GM21576 (cell line): ENCODE measurements at regions not wholly inside any gene's neighbourhood (a gene's known extent, or its start where the extent isn't known, plus 50 kb on each side); places are given as distances from the start of the nearest gene placed in this dataset.

ENCODE experiments used
- ATAC-seq: cut with Tn5 transposase; IDR thresholded peaks from one replicate; pipeline ENCODE4 v1.9.1; 2021; ENCODE audit warnings: mild to moderate bottlenecking, moderate library complexity; ENCODE audit not compliant: unreplicated experiment

DNA sequence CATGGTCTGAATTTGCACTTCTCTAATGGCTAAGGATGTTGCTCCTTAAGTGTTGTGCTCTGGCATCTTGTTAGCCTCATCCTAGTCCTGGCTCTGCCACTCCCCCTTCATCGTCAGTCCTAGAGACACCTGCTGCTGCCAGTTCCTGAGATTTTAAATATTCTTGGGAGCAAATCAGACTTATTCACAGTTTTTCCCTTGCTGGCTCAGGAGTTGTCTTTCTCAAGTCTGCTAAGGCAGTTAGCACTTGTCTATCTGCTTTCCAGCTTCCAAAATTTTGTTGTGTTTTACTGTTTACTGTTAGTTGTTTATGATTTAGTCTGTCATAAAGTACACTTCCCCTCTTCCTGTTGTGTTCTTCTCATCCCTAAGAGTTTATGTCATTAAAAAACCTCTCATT lies 201.0 kb downstream of the KIF26A start:
- no peak for ATAC-seq

DNA sequence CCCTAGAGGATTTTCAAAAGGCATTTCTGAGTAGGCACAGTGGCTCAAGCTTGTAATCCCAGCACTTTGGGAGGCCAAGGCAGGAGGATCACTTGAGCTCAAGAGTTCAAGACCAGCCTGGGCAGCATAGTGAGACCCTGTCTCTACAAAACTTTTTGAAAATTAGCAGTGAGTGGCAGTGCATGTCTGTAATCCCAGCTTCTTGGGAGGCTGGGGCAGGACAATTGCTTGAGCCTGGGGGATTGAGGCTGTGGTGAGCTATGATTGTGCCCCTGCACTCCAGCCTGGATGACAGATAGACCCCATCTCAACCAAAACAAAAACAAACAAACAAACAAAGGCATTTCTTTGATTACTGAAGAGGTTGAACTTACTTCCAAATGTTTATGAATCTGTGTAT lies 201.4 kb downstream of the KIF26A start:
- ATAC-seq: no peak

DNA sequence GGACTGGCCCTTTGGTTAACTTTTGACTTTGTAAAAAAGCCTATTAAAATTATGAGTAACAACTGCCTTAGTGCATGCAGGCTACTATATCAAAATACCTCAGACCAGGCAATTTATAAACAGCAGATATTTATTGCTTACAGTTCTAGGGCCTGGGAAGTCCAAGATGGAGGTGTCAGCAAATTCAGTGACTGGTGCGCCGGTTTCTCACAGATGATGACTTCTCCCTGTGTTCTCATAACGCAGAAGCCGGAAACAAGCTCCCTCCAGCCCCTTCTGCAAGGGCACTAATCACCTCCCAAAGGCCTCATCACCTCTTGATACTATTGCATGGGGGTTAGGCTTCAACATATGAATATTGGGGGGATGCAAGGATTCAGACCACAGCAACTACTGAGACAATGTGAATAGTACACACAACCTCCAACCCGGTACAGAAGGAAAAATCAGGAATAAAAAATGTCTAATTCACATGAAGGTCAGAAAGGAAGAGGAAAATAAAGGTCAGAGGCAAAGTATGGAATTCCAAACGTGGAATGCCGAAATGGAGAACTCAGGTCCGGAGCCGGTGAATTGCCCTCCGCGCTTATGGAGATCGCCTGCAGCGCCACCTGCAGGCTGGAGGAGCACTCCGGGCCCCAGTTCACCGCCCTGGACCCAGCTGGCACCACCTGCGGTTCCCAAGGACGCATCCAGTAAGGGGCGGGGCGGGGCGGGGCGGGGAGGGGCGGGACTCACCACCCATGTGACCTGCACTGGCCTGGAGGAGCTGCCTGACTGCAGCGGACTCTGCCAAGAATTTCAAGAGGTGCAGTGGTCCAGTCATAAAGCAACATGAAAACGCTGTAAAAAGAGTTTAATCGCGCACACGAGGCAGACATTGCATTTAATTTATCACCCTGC lies 203.4 kb downstream of the KIF26A start:
- ATAC-seq: no peak

DNA sequence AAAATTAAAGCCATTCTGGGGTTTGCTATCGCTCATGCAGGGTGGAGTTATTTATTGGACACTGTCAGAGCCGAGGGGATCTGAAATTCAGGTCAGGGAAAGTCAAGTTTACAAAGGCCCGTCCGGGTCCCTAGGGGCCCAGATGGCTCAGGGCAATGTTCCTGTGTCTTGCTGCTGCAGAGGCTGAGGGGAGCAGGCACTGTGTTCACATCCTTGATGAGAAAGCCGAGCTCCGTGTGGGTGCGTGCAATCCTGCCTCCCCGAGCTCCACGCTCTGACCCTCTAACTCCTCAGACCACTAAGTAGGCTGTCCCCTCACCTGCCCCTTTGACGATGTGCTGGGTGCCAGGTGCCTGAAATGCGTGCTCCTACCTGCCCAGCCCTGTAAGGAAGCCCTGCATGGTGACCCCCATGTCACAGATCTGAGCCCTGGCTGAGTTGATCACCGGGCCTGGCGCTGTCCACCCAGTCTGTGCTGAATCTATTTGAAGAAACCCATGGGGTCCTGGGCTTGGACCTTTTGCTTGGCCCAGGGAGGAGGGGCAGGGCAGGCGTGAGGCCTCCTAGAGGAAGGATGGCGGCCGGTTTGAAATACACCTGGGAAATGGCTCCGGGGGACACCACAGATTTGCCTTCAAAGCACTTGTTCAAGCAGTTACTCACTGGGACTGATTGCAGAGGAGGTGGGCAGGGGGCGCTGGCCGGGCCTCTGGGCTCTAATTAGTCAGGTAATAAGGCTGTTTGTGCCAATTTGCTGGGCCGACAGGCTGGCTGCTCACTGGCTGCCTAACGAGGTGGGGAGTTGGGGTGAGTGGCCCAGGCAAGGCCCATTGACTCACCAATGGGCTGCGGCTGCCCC lies 204.3 kb downstream of the KIF26A start:
- ATAC-seq: no peak

DNA sequence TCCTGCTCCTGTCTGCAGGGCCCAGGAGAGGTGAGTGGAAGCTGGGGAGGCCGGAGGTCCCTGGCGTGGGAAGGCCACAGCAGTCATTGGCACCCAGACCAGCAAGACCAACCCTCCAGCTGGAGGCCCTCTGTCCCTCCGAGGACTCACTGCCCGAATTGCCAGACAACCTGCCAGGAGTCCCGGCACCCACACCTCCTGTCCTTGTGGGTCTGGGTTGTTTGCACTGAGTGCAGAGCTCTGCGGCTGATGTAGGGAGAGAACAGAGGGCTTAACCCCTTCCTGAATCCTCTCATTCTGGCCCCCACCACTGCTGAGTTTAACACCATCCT lies 204.9 kb downstream of the KIF26A start:
- ATAC-seq: no peak

DNA sequence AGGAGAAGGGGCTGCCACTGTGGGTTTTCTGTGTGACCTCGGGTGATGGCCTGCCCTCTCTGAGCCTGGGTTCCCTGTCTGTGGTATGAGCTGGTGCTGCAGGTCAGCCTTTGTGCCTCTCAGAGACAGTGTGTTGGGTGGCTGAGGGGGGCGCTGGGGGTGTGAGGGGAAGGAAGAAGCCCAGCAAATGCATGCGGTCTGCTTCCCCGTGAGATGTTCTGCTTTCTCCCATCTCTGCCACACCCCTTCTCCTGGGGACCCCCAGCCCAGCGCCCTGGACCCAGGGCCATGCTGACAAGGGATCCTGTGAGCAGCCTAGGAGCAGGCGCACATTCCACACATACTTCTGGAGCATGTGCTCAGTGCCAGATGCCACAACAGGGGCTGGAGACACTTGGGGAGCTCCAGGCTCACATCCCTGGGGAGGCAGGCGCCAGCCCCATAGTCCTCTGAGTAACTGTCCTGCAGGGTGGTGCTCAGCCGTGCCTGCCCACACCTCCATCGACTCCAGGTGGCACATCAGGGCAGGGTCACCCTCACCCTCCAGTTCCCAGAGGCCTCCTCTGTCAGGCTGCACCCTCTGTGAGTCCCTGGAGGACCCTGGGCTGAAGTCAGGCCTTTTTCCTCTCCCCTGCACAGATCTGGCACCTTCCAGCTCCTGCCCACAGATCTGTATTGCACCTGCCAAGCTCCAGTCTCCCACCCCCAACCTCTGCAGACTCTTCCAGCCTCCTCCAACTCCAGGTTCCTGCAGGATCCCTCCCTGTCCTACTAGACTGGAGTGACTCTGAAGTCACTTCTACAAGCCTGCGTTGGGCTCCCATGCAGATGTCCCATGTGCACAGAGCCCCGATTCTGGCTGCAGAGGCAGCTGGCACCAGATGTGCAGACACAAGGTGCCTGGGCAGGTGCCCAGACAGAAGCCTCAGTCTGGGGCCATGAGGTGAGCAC lies 205.6 kb downstream of the KIF26A start:
- no peak for ATAC-seq

DNA sequence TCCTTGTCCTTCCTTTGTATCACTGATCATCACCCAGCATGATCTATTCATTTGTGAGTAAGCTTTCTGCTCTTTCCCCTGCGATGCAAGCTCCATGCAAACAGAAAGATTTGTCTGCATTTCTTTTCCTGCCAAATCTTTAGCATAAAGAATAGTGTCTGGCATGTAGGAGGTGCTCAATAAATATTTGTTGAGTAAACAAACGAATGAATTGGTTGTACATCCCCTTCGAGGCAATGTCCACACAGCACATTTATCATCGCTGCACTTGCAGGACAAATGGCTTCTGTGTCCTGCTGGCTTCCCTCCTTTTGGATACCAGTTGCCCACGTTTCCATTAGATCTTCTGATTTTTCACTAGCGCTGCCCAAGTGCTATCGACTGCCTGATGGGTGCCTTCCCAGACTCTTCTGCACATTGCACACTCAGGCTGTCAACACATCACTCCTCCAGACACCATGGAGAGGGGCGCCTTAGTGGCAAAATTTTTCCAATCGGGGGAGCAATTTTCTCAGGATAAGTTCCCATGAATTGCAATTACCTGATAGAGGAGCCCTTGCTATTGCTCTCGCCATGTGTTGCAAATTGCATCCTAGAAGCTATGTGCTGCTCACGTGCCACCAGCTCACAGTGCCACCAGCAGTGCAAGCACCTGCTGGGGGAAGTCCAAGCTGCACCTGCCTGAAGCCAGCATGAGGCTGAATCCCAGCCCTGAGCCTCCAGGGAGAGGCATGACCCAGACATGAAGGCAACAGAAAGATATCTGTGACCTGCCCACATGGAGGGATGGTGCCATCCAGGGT lies 206.6 kb downstream of the KIF26A start:
- no peak for ATAC-seq

DNA sequence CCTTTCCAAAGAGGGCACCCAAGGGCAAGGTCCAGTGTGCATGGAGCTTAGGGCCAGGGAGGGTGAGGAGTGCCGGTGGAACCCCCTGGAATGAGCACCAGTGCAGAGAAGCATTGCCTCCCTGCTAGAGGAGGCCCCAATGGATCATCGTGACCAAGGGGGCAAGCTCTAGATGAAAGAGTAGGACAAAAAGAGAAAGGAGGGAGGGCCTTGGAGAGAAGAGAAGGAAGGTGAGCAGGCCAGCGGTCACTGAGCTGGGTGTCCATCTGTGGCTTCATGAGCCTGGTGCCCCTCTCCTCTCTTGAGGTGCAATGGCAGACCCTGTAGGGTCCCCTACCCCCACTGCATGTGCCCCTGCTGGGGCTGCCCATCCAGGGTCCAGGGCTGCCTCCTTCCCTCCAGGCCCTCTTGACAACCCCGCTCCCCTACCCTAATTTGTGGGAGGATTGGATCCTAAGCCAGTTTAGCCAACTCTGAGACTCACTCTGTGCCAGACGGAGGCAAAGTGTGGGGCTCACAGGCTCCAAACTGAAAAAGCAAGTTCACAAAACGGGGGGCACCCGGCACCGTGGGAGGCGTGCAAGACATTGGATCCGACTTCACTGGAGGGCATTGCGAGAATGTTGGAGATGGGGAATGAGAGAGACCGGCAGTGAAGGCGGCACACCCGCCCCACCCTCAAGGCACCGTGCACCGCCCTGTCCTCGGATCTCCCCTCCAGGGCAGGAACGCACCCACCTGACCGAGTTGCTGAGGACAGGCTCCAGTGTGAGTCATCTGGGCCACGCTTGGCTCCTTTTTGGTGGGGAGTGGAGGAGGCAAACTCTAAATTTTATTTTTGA lies 207.5 kb downstream of the KIF26A start:
- no peak for ATAC-seq

DNA sequence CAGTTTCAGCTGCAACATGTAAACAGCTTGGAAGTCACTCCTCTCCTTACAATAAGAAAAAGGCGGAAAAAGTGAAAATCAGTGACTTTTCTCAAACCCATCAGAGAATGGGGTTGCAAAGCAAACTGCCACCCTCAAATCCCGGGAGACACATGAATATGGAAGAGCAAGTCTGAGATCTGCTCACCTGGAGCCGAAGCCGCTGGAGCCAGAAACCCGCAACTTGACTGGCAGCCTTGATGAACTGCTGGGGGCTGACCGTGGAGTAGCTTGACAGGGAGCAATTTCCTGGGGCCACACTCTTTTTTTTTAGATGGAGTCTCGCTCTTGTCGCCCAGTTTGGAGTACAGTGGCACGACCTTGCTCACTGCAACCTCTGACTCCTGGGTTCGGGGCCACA lies 208.2 kb downstream of the KIF26A start:
- no peak for ATAC-seq

DNA sequence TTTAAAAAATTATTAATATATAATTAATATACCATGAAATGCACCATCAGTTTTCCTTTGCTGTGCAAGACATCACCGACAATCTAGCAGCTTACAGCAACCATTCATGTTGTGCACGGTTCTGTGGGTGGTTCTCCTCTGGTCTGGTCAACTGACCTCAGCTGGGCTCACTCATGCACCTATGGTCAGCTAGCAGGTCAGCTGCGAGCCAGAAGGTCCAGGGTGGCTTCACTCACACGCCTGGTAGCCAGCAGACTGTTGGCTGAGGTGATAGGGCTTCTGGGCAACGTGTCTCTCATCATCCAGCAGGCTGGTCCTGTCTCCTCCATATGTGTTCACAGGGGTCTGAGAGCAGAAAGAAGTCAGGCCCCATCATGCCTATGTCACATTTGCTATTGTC lies 210.4 kb downstream of the KIF26A start:
- no peak for ATAC-seq

DNA sequence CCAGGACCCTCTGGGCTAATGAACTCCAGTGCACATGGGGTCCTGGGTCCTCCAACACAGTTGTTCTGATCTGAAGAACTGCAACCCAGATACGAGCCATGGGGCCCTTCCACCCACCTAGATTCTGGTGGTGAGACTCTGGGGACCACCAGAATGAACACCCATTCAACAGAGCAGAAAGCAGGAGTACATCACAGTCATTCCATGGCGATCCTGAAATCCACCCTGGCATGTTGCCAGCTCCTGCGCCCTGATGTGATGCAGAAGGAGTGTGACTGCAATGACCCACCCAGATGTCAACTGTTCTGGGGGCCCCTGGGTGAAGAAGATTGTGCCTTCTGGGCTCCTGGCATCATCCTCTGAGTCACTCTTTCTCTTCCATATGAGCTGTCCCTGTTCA lies 211.6 kb downstream of the KIF26A start:
- ATAC-seq: no peak

DNA sequence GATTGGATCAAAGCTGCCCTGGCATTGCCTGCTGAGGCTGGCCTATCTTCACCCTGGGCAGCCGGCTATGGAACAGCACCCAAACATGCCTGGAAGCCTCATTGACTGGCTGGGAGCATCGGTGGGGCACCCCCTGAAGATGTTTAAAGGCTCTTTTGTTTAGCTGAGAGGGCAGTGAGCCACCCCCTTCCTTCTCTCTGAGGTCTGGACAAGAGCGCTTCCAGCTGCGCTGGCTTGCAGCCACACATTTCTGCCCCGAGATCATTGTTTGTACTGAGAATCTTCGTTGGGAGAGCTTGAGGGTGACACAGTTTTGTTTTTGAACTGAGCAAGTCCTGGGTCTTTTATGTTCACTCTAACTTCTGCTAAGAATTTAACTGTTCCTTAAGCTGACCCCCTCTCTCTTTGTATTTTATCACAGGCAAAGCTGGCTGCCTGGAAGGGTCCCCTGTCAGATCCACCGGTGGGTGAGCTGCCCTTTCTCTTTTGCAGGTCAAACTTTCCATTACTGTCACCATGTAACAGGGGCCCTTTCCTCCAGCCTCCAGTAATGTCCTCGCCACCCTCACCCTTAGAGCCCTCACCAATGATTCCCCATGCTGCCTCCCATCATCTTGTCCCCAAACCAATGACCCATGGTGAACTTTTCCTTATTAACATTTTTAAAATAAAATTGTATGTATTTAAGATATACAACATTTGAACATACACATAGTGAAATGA lies 212.2 kb downstream of the KIF26A start:
- ATAC-seq: no peak

DNA sequence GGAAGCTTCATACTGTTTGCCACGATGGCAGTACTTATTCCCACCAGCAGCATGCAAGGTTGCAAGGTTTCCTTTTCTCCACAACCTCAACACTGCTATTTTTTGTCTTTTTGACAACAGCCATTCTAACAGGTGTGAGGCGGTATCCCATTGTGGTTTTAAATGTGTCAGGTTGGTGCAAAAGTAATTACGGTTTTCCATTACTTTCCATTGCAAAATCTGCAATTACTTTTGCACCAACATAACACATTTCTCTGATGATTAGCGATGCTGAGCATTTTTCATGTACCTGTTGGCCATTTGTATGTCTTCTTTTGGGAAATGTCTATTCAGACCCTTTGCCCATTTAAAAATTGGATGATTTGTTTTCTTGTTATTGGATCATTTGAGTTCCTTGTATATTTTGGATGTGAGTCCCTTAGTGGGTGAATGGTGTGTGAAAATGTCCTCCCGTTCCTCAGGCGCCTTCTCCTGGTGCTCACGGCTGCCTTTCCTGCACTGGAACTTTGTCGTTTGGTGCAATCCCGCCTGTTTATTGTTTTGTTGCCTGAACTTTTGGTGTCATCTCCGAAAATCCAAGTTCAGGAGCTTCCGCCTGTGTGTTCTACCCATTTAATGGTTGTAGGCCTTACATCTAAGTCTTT lies 213.6 kb downstream of the KIF26A start:
- no peak for ATAC-seq

DNA sequence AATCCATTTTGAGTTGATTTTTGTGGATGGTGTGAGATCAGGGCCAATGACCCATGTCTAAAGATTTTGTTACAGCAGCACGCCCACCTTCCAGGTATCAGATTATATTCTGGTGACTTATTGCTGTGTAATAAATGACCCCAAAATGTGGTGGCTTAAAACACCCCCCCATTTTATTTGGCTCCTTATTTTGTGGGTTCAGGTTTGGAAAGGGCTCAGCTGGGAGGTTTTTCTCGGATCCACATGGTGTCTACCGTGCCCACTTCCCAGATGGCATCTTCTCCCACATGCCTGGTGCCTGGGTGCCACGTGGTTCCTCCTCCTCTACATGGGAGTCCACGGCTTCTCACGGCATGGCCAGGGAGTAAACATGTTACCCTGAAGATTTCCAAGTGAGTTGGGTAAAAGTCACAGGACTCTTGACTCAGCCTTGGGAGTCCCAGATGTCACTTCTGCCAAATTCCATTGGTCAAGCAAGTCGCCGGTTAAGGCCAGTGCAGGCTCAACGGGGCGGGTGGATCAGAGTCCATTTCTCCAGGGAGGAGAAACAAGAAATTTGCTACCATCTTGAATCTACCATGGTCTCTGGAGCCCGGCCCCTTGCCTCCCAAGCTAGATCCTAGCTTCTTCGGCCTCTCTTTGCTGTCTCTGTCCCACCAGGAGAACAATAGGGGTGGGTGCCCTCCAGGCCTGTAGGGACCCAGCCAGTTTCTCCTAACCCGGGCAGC lies 214.3 kb downstream of the KIF26A start:
- ATAC-seq: no peak

DNA sequence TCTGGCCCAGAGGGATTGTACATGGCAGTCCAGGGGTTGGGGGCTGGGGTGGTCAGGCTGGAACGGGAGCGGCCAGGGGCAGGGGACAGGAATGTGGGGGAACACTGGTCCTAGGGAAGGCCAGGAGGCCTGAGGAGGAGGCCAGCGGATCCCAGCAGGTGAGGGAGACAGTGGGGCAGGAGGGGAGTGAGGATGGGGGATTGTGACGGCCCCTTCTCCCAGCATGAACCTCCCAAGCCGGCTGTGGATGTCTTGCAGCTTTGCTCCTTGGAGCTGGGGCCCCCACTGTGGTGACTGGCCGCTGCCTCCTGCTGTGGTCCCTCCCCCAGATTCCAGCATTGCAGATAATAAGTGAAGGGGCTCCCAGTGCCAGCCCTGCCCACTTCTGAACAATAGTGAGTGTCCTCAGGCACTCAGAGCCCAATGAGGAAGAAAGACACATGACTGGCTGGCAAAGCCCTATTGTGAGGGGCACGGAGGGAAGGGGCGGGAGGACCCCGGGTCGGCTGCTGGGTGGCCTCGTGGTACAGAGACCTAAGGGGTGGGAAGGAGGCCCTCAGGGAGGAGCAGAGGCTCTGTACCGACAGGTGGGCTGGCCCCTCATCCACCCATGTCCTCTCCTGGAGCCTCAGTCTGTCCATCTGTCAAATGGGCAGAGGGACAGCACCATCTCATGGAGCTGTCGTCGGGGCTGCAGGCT lies 215.0 kb downstream of the KIF26A start:
- ATAC-seq: no peak

DNA sequence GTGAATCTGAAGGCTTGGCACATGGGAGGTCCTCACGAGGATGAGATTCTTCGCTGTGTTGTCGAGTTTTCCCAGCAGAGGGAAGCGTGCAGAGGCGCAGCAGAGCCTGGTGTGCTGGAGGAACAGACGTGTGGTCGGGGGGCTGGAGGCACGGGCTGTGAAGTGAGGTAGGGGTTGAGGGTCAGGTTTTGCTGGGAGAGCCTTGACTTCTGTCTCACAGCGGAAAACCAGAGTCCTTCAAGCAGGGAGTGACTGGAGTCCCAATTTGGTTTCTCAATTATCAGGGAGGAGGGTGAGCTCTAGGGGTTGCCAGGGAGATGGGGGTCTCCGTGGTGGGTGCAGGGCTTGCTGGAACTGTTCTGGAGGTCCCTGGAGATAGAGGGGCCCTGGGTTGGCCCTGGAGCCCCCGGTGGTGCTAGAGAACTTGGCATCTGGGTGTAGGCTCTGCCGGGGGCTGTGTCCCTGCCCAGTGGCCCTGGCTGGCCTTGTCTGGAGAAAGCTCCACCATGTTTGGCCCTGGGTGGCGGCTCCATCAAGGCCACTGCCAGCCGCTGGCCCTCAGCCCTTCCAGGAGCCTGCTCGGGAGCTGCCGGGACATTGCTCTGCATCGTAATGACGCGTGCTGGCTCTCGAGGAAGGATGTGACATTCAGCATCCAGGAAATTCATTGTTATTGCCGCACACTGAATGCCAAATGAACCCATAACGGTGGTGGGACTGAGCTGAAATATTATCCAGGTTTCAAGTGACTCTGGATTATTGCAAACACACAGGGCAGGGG lies 215.7 kb downstream of the KIF26A start:
- no peak for ATAC-seq
